ENCODE measurements at regions not wholly inside any gene's neighbourhood (a gene's known extent, or its start where the extent isn't known, plus 50 kb on each side); places are given as distances from the start of the nearest gene placed in this dataset.
"Not testable (repeated sequence)": the region's sequence is repeated elsewhere in the genome, so short reads cannot be mapped to it uniquely, and the experiment has no call there.

GRCh38 chr13:84831666-84832657 is 949.7 kb upstream of the SLITRK1 start:
- H3K4me3 Mint-ChIP-seq (ENCODE audit: low read depth) = no peak overlapping the region
- H3K36me3 Mint-ChIP-seq (ENCODE audit: low read depth) = no peaks in the 10 kb centered on the region
- H3K27ac Mint-ChIP-seq = no peak overlapping the region
- peaks cover 12% of the 10 kb centered on the region for H3K9me3 Mint-ChIP-seq
- H3K4me1 Mint-ChIP-seq (ENCODE audit: low read depth) = no peaks in the 10 kb centered on the region
- intact Hi-C loops (cut with micrococcal nuclease) = no loop called here
- no peaks in the 10 kb centered on the region for H3K27me3 Mint-ChIP-seq (ENCODE audit: low read depth)
- DNase-seq (ENCODE audit: low spot score) = no peak

- DNase-seq (ENCODE audit: low spot score) = no peak
- no peaks in the 10 kb centered on the region for H3K27me3 Mint-ChIP-seq (ENCODE audit: low read depth)
- H3K9me3 Mint-ChIP-seq = peaks cover 3% of the 10 kb centered on the region
- no peaks in the 10 kb centered on the region for H3K36me3 Mint-ChIP-seq (ENCODE audit: low read depth)
- intact Hi-C loops (cut with micrococcal nuclease) = no loop called here
- H3K27ac Mint-ChIP-seq = no peak overlapping the region
- no peak overlapping the region for H3K4me3 Mint-ChIP-seq (ENCODE audit: low read depth)
- no peaks in the 10 kb centered on the region for H3K4me1 Mint-ChIP-seq (ENCODE audit: low read depth)
These were observed 941.3 kb upstream of the SLITRK1 start for GRCh38 chr13:84823528-84823927.

DNA sequence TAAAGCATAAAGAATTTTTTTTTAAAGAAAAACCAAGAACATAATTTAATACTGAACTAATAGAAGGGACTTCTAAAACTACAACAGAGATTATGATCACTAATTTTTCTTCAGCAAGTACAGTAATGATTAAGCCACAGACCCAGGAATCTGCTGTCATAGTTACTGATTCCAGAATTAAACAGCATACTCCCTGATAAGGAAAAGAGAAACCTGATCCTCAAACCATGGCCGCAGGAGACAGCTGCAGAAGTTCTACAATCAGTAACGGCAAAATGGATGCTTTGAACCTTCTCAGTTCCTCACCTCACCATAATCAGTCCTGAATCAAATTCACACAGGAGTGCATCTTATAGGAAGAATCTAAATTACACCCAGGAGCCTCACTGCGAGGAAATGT is 939.0 kb upstream of the SLITRK1 start:
- H3K27ac Mint-ChIP-seq = no peak overlapping the region
- H3K4me1 Mint-ChIP-seq (ENCODE audit: low read depth) = no peaks in the 10 kb centered on the region
- H3K4me3 Mint-ChIP-seq (ENCODE audit: low read depth) = no peak overlapping the region
- no peaks in the 10 kb centered on the region for H3K36me3 Mint-ChIP-seq (ENCODE audit: low read depth)
- no peaks in the 10 kb centered on the region for H3K27me3 Mint-ChIP-seq (ENCODE audit: low read depth)
- DNase-seq (ENCODE audit: low spot score) = no peak
- H3K9me3 Mint-ChIP-seq = peaks cover 3% of the 10 kb centered on the region
- intact Hi-C loops (cut with micrococcal nuclease) = no loop called here

- Mint-ChIP-seq H3K9me3 (no peaks in the 10 kb centered on the region), H3K27me3 (ENCODE audit: low read depth) (no peaks in the 10 kb centered on the region), H3K27ac (no peak overlapping the region), H3K4me1 (ENCODE audit: low read depth) (no peaks in the 10 kb centered on the region), H3K36me3 (ENCODE audit: low read depth) (no peaks in the 10 kb centered on the region), H3K4me3 (ENCODE audit: low read depth) (no peak overlapping the region)
- DNase-seq (ENCODE audit: low spot score) = no peak
- intact Hi-C loops (cut with micrococcal nuclease) = no loop called here
These were observed 934.4 kb upstream of the SLITRK1 start for GRCh38 chr13:84816567-84817105.

GRCh38 chr13:84812789-84813188 is 930.5 kb upstream of the SLITRK1 start:
- Mint-ChIP-seq H3K9me3 (no peaks in the 10 kb centered on the region), H3K27me3 (ENCODE audit: low read depth) (no peaks in the 10 kb centered on the region), H3K36me3 (ENCODE audit: low read depth) (no peaks in the 10 kb centered on the region), H3K27ac (no peak overlapping the region), H3K4me1 (ENCODE audit: low read depth) (no peaks in the 10 kb centered on the region), H3K4me3 (ENCODE audit: low read depth) (no peak overlapping the region)
- DNase-seq (ENCODE audit: low spot score) = no peak
- intact Hi-C loops (cut with micrococcal nuclease) = no loop called here

DNA sequence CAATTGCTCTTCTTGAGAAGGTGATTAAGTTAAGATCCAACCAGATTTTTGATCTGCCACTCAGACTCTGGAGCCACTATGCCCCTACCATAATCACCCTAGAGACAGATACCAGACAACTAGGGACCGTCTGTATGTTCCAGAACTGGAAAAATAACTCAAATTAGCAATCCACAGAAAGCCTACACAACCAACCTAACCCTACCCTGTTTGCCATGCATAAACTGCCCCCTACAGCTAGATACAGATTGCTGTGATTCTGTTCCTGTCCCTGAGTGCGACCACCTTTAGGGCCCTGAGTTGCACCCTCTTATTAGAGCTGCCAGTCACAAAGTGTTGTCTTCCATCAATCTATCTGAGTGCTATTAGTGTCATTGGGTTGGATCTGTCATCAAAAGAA is 929.8 kb upstream of the SLITRK1 start:
- Mint-ChIP-seq H3K27ac (no peak overlapping the region), H3K4me3 (ENCODE audit: low read depth) (no peak overlapping the region), H3K36me3 (ENCODE audit: low read depth) (no peaks in the 10 kb centered on the region), H3K4me1 (ENCODE audit: low read depth) (no peaks in the 10 kb centered on the region), H3K9me3 (no peaks in the 10 kb centered on the region), H3K27me3 (ENCODE audit: low read depth) (no peaks in the 10 kb centered on the region)
- intact Hi-C loops (cut with micrococcal nuclease) = no loop called here
- no peak for DNase-seq (ENCODE audit: low spot score)

DNA sequence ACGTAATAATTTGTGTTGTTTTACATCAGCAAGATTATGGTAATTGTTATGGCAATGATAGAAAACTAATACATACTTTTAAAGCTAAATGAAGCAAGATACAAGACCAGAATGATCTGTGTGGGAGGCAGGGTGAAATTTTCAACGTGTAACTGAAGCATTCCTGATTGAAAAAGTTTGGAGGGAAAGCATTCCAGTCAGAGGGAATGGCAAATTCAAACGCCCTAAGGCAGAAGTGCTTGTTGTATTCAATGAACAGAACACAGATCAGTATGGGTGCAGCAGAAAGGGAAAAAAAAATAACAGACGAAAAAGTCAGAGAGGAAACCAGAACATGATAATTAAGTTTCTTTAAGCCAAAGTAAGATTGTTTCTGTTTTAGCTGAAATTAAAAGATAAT is 928.5 kb upstream of the SLITRK1 start:
- Mint-ChIP-seq H3K36me3 (ENCODE audit: low read depth) (no peaks in the 10 kb centered on the region), H3K9me3 (no peaks in the 10 kb centered on the region), H3K4me3 (ENCODE audit: low read depth) (no peak overlapping the region), H3K27me3 (ENCODE audit: low read depth) (no peaks in the 10 kb centered on the region), H3K27ac (no peak overlapping the region), H3K4me1 (ENCODE audit: low read depth) (no peaks in the 10 kb centered on the region)
- no peak for DNase-seq (ENCODE audit: low spot score)
- intact Hi-C loops (cut with micrococcal nuclease) = no loop called here

DNA sequence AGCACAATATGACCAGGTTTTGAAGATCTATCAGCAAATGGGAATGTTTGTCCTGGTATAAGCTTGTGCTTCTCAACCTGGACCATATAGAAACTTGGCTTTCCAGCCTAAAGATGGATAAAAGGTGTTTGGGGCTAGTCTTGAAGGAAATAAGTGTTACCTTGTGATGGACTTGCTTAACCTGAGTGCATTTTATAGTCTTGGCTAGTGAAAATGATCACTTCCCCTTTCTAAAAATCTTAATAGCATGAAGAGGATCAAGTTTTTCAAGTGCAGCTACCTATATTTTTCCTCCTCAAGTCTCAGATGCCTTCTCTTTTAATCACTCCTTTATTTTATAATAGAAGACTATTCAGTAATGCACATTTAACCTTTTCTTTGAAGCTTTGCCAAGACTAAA is 919.8 kb upstream of the SLITRK1 start:
- intact Hi-C loops (cut with micrococcal nuclease) = no loop called here
- H3K9me3 Mint-ChIP-seq = no peaks in the 10 kb centered on the region
- H3K27me3 Mint-ChIP-seq (ENCODE audit: low read depth) = no peaks in the 10 kb centered on the region
- no peaks in the 10 kb centered on the region for H3K36me3 Mint-ChIP-seq (ENCODE audit: low read depth)
- no peaks in the 10 kb centered on the region for H3K4me1 Mint-ChIP-seq (ENCODE audit: low read depth)
- H3K4me3 Mint-ChIP-seq (ENCODE audit: low read depth) = no peak overlapping the region
- no peak overlapping the region for H3K27ac Mint-ChIP-seq
- no peak for DNase-seq (ENCODE audit: low spot score)

GRCh38 chr13:84784443-84785153 is 902.3 kb upstream of the SLITRK1 start:
- Mint-ChIP-seq H3K27me3 (ENCODE audit: low read depth) (no peaks in the 10 kb centered on the region), H3K27ac (no peak overlapping the region), H3K9me3 (peaks cover 18% of the 10 kb centered on the region), H3K4me3 (ENCODE audit: low read depth) (no peak overlapping the region), H3K4me1 (ENCODE audit: low read depth) (no peaks in the 10 kb centered on the region), H3K36me3 (ENCODE audit: low read depth) (no peaks in the 10 kb centered on the region)
- DNase-seq (ENCODE audit: low spot score) = no peak
- intact Hi-C loops (cut with micrococcal nuclease) = no loop called here

GRCh38 chr13:84777316-84777715 is 895.0 kb upstream of the SLITRK1 start:
- intact Hi-C loops (cut with micrococcal nuclease) = no loop called here
- DNase-seq (ENCODE audit: low spot score) = no peak
- Mint-ChIP-seq H3K9me3 (peaks cover 3% of the 10 kb centered on the region), H3K36me3 (ENCODE audit: low read depth) (no peaks in the 10 kb centered on the region), H3K4me1 (ENCODE audit: low read depth) (no peaks in the 10 kb centered on the region), H3K27ac (no peak overlapping the region), H3K27me3 (ENCODE audit: low read depth) (no peaks in the 10 kb centered on the region), H3K4me3 (ENCODE audit: low read depth) (no peak overlapping the region)

GRCh38 chr13:84776593-84776992 is 894.3 kb upstream of the SLITRK1 start:
- H3K27me3 Mint-ChIP-seq (ENCODE audit: low read depth) = no peaks in the 10 kb centered on the region
- H3K36me3 Mint-ChIP-seq (ENCODE audit: low read depth) = no peaks in the 10 kb centered on the region
- no peaks in the 10 kb centered on the region for H3K9me3 Mint-ChIP-seq
- no peak for DNase-seq (ENCODE audit: low spot score)
- H3K4me1 Mint-ChIP-seq (ENCODE audit: low read depth) = no peaks in the 10 kb centered on the region
- no peak overlapping the region for H3K4me3 Mint-ChIP-seq (ENCODE audit: low read depth)
- intact Hi-C loops (cut with micrococcal nuclease) = no loop called here
- H3K27ac Mint-ChIP-seq = no peak overlapping the region

DNA sequence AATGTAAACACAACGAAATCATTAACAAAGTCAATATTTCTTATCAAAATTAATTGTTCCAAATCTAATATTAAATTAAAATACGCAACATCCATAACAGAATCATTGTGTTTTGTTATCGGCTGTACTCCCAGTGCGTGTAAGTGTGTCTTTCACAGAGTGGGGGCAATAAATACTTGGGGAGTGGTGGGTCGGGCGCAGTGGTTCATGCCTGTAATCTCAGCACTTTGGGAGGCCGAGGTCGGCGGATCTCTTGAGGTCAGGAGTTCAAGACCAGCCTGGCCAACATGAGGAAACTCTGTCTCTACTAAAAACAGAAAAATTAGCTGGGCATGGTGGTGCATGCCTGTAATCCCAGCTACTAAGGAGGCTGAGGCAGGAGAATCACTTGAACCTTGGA is 893.6 kb upstream of the SLITRK1 start:
- H3K4me3 Mint-ChIP-seq (ENCODE audit: low read depth); H3K27me3 Mint-ChIP-seq (ENCODE audit: low read depth); DNase-seq (ENCODE audit: low spot score); H3K4me1 Mint-ChIP-seq (ENCODE audit: low read depth); intact Hi-C loops (cut with micrococcal nuclease); H3K36me3 Mint-ChIP-seq (ENCODE audit: low read depth); H3K9me3 Mint-ChIP-seq; H3K27ac Mint-ChIP-seq: not testable (repeated sequence)

- H3K27ac Mint-ChIP-seq = no peak overlapping the region
- intact Hi-C loops (cut with micrococcal nuclease) = no loop called here
- no peak for DNase-seq (ENCODE audit: low spot score)
- H3K4me3 Mint-ChIP-seq (ENCODE audit: low read depth) = no peak overlapping the region
- no peaks in the 10 kb centered on the region for H3K36me3 Mint-ChIP-seq (ENCODE audit: low read depth)
- no peaks in the 10 kb centered on the region for H3K27me3 Mint-ChIP-seq (ENCODE audit: low read depth)
- H3K9me3 Mint-ChIP-seq = no peaks in the 10 kb centered on the region
- H3K4me1 Mint-ChIP-seq (ENCODE audit: low read depth) = no peaks in the 10 kb centered on the region
These were observed 891.8 kb upstream of the SLITRK1 start for GRCh38 chr13:84774111-84774510.

Data from activated T-helper 2 cell treated with anti-CD3 and anti-CD28 coated beads, Interferon-gamma antibody, Interleukin-2, Interleukin-4, amounts not matched to agents 10 μg/mL and 5 μg/mL and 100 μg/mL, durations not matched to agents 14 hours and 24 hours and 36 hours (primary cell).